ENCODE measurements at regions not wholly inside any gene's neighbourhood (a gene's known extent, or its start where the extent isn't known, plus 50 kb on each side); places are given as distances from the start of the nearest gene placed in this dataset.
"Not testable (repeated sequence)": the region's sequence is repeated elsewhere in the genome, so short reads cannot be mapped to it uniquely, and the experiment has no call there.

GRCh38 chr9:589723-590122 lies 251.8 kb upstream of the DMRT1 start:
- DNase-seq = no peak

GRCh38 chr9:591292-591691 lies 250.2 kb upstream of the DMRT1 start:
- DNase-seq = no peak

GRCh38 chr9:592225-592624 lies 249.3 kb upstream of the DMRT1 start:
- DNase-seq = no peak

- no peak for DNase-seq
These were observed 248.8 kb upstream of the DMRT1 start for GRCh38 chr9:592733-593132.

- DNase-seq = no peak
These were observed 247.7 kb upstream of the DMRT1 start for GRCh38 chr9:593809-594208.

- DNase-seq = no peak
These were observed 244.8 kb upstream of the DMRT1 start for GRCh38 chr9:596703-597102.

GRCh38 chr9:600006-600405 lies 241.5 kb upstream of the DMRT1 start:
- DNase-seq = no peak

- no peak for DNase-seq
These were observed 238.8 kb upstream of the DMRT1 start for GRCh38 chr9:602716-603115.

- DNase-seq = no peak
These were observed 238.4 kb upstream of the DMRT1 start for GRCh38 chr9:603126-603525.

- DNase-seq = no peak
These were observed 234.1 kb upstream of the DMRT1 start for GRCh38 chr9:607417-607816.

GRCh38 chr9:613771-614347 lies 227.6 kb upstream of the DMRT1 start:
- peak; percentile 61 for DNase-seq

GRCh38 chr9:614431-614830 lies 227.1 kb upstream of the DMRT1 start:
- no peak for DNase-seq

- no peak for DNase-seq
These were observed 225.7 kb upstream of the DMRT1 start for GRCh38 chr9:615756-616155.

GRCh38 chr9:616694-617093 lies 224.8 kb upstream of the DMRT1 start:
- no peak for DNase-seq

GRCh38 chr9:617445-618085 lies 223.9 kb upstream of the DMRT1 start:
- no peak for DNase-seq

GRCh38 chr9:618478-618877 lies 223.0 kb upstream of the DMRT1 start:
- DNase-seq = no peak

- no peak for DNase-seq
These were observed 220.2 kb upstream of the DMRT1 start for GRCh38 chr9:621201-621855.

- DNase-seq = no peak
These were observed 216.5 kb upstream of the DMRT1 start for GRCh38 chr9:624935-625500.

- no peak for DNase-seq
These were observed 215.9 kb upstream of the DMRT1 start for GRCh38 chr9:625613-626012.

GRCh38 chr9:626114-626513 lies 215.4 kb upstream of the DMRT1 start:
- DNase-seq = not testable (repeated sequence)

- DNase-seq = no peak
These were observed 214.9 kb upstream of the DMRT1 start for GRCh38 chr9:626596-626995.

GRCh38 chr9:627336-627970 lies 214.0 kb upstream of the DMRT1 start:
- DNase-seq = no peak

- DNase-seq = no peak
These were observed 212.4 kb upstream of the DMRT1 start for GRCh38 chr9:629146-629545.

GRCh38 chr9:630817-631216 lies 210.7 kb upstream of the DMRT1 start:
- DNase-seq = no peak

All from activated CD8-positive, alpha-beta memory T cell treated with anti-CD3 and anti-CD28 coated beads for 24 hours (primary cell).